Keratinocyte (primary cell): ENCODE measurements at regions not wholly inside any gene's neighbourhood (a gene's known extent, or its start where the extent isn't known, plus 50 kb on each side); places are given as distances from the start of the nearest gene placed in this dataset.

Experiments
- DNase-seq: peaks from one replicate; pipeline ENCODE4 v3.0.0-alpha.2; 2011; ENCODE audit warnings: low read depth, missing footprints, low spot score
- FAIRE-seq: peaks from 2 replicates; lab custom pipeline; 2011; peaks lifted over from hg19 to GRCh38; lab: Jason Lieb, UNC
- H2AFZ ChIP-seq: 2 replicates; pipeline ENCODE4 v1.6.0; 2012; ENCODE audit warnings: low read length, control low read depth, inconsistent platforms; ENCODE audit not compliant: control insufficient read depth
- H3K27ac ChIP-seq: 2 replicates; pipeline ENCODE4 v1.5.1; 2011; ENCODE audit warnings: low read length; ENCODE audit not compliant: control insufficient read depth, insufficient read depth
- H3K27me3 ChIP-seq: 3 replicates; pipeline ENCODE4 v1.6.0; 2011; ENCODE audit warnings: low read length; ENCODE audit not compliant: control insufficient read depth, insufficient read depth; ENCODE audit errors: extremely low read depth
- H3K36me3 ChIP-seq, 2 experiments: 2 replicates in 1 of 2; 3 replicates in 1 of 2; pipeline ENCODE4 v1.5.1; 2011; ENCODE audit warnings: low read length in 2 of 2, mild to moderate bottlenecking in 1 of 2; ENCODE audit not compliant: control insufficient read depth in 2 of 2, insufficient read depth in 2 of 2; ENCODE audit errors: extremely low read depth in 1 of 2
- H3K4me1 ChIP-seq: 3 replicates; pipeline ENCODE4 v1.5.1; 2011; ENCODE audit warnings: low read length; ENCODE audit not compliant: control insufficient read depth, insufficient read depth; ENCODE audit errors: extremely low read depth
- H3K4me2 ChIP-seq: 3 replicates; pipeline ENCODE4 v1.6.0; 2011; ENCODE audit warnings: low read depth, low read length; ENCODE audit not compliant: control insufficient read depth, insufficient read depth; ENCODE audit errors: extremely low read depth
- H3K4me3 ChIP-seq, 3 experiments: fragments of 200-600 bp in 1 of 3; sonication (generic) in 1 of 3; 2 replicates in 2 of 3; 3 replicates in 1 of 3; pipeline ENCODE4 v1.5.1; 2011 to 2016; ENCODE audit warnings: low read length in 3 of 3, mild to moderate bottlenecking in 3 of 3, control low read depth in 2 of 3, inconsistent platforms in 1 of 3, low read depth in 1 of 3, mixed read lengths in 1 of 3, mixed run types in 1 of 3, moderate library complexity in 1 of 3; ENCODE audit not compliant: control insufficient read depth in 2 of 3, insufficient read depth in 2 of 3; ENCODE audit errors: extremely low read depth in 1 of 3
- H3K79me2 ChIP-seq: 2 replicates; pipeline ENCODE4 v1.6.0; 2012; ENCODE audit warnings: low read length; ENCODE audit not compliant: control insufficient read depth, insufficient read depth
- H3K9ac ChIP-seq: 3 replicates; pipeline ENCODE4 v1.6.0; 2011; ENCODE audit warnings: low read length; ENCODE audit not compliant: control insufficient read depth, insufficient read depth; ENCODE audit errors: extremely low read depth
- H3K9me1 ChIP-seq: 3 replicates; pipeline ENCODE4 v1.6.0; 2011; ENCODE audit warnings: low read length; ENCODE audit not compliant: control insufficient read depth, insufficient read depth; ENCODE audit errors: extremely low read depth
- H3K9me3 ChIP-seq: 2 replicates; pipeline ENCODE4 v1.5.1; 2012; ENCODE audit warnings: low read depth, low read length; ENCODE audit not compliant: control insufficient read depth
- H4K20me1 ChIP-seq: 3 replicates; pipeline ENCODE4 v1.6.0; 2011; ENCODE audit warnings: low read length; ENCODE audit not compliant: control insufficient read depth, insufficient read depth; ENCODE audit errors: extremely low read depth
- CTCF ChIP-seq, 3 experiments: IDR thresholded peaks in 1 of 3; conservative IDR thresholded peaks in 1 of 3; optimal IDR thresholded peaks in 1 of 3; 2 replicates in 2 of 3; 3 replicates in 1 of 3; pipeline versions ENCODE3 to v1.5.1; 2011; ENCODE audit warnings: low read length in 3 of 3, mild to moderate bottlenecking in 3 of 3, moderate library complexity in 2 of 3, control low read depth in 1 of 3, inconsistent platforms in 1 of 3; ENCODE audit not compliant: insufficient read depth in 2 of 3; ENCODE audit errors: extremely low read depth in 1 of 3
- EZH2 ChIP-seq: IDR thresholded peaks from one replicate; pipeline ENCODE4 v1.6.1; 2012; ENCODE audit warnings: inconsistent platforms, mild to moderate bottlenecking, low read length, moderate library complexity
- dilution Hi-C: fragments of 300-500 bp; cut with MboI; formaldehyde crosslinking; loops from one replicate; pipeline ENCODE4 v1.7.0; 2020; ENCODE audit warnings: low sequenced_read_pairs; ENCODE audit not compliant: extremely low pct_ligation_motif_present

DNA sequence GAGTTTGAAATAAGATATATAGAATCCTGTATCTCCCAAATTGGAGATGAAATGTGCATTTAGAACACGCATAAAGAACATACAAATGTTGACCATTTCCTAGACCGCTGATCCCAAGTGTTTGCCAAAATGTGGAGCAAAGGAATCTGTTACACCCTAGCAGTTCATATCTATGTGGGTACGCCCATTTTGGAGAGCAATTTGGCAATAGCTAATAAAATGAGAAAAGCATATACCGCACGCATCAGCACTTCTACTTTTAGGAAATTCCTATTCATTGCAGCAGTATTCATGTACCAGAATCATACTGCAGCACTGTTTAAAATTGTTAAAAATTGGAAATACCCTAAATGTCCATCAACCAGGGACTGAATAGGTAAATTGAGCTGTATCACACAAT lies 937.8 kb downstream of the BCL11B start:
- TF ChIP-seq CTCF (optimal IDR thresholded peaks at IDR 0.05 in 1 of 3, IDR thresholded peaks at IDR 0.05 in 1 of 3, conservative IDR thresholded peaks at IDR 0.05 in 1 of 3; ENCODE audit: extremely low read depth in 1 of 3, insufficient read depth in 2 of 3, low read length in 3 of 3): no peak
- TF ChIP-seq EZH2: no peak
- Histone ChIP-seq H3K36me3 (no peaks in the 10 kb centered on the region), H3K27ac (no peak overlapping the region), H3K4me3 (no peak overlapping the region), H3K9ac (no peak overlapping the region), H3K9me1 (no peaks in the 10 kb centered on the region), H3K9me3 (no peaks in the 10 kb centered on the region), H3K79me2 (no peaks in the 10 kb centered on the region), H2AFZ (no peak overlapping the region), H3K27me3 (no peaks in the 10 kb centered on the region), H3K4me1 (no peaks in the 10 kb centered on the region), H4K20me1 (no peaks in the 10 kb centered on the region), H3K4me2 (no peak overlapping the region)
- dilution Hi-C loops: no loop called here
- no peak for FAIRE-seq
- DNase-seq: no peak

DNA sequence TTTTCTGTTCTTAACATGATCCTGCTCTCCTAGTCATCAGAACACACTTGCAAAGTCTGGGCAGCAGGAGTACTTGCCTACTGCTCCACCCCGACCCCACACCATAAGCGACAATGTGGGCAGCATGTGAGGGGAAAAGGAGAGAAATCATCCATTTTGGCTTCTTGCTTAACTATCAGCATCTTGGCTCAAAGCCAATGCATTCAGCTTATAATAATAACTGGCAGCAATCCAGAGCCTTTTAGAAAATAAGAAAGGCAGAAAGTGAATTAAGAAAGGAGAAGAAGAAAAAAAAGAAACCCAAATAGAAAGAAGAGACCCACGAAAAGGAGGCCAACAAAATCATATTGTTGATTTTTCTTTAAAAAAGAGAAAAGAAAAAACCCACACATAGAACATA lies 930.8 kb downstream of the BCL11B start:
- Histone ChIP-seq H3K9ac (no peak overlapping the region), H3K27me3 (no peaks in the 10 kb centered on the region), H3K4me3 (no peak overlapping the region), H4K20me1 (no peaks in the 10 kb centered on the region), H3K9me1 (no peaks in the 10 kb centered on the region), H3K79me2 (no peaks in the 10 kb centered on the region), H3K27ac (no peak overlapping the region), H2AFZ (no peak overlapping the region), H3K9me3 (no peaks in the 10 kb centered on the region), H3K36me3 (no peaks in the 10 kb centered on the region), H3K4me1 (peaks cover 8% of the 10 kb centered on the region), H3K4me2 (no peak overlapping the region)
- dilution Hi-C loops: no loop called here
- DNase-seq (no peak), FAIRE-seq (no peak)
- TF ChIP-seq CTCF (optimal IDR thresholded peaks at IDR 0.05 in 1 of 3, IDR thresholded peaks at IDR 0.05 in 1 of 3, conservative IDR thresholded peaks at IDR 0.05 in 1 of 3; ENCODE audit: extremely low read depth in 1 of 3, insufficient read depth in 2 of 3, low read length in 3 of 3): no peak
- TF ChIP-seq EZH2: no peak
